Epithelial cell of proximal tubule (primary cell): ENCODE measurements at regions not wholly inside any gene's neighbourhood (a gene's known extent, or its start where the extent isn't known, plus 50 kb on each side); places are given as distances from the start of the nearest gene placed in this dataset.

Experiments used
- DNase-seq: peaks from one replicate; pipeline ENCODE4 v3.0.0-alpha.2; 2011; ENCODE audit warnings: low read depth
- H3K4me3 ChIP-seq: 2 replicates; pipeline ENCODE4 v1.5.1; 2011; ENCODE audit warnings: low read depth, mild to moderate bottlenecking, low read length
- TF ChIP-seq, protein P1 (sequence below): conservative IDR thresholded peaks from 2 replicates; pipeline ENCODE4 v1.5.1; 2012; ENCODE audit warnings: low read depth, mild to moderate bottlenecking, low read length

DNA sequence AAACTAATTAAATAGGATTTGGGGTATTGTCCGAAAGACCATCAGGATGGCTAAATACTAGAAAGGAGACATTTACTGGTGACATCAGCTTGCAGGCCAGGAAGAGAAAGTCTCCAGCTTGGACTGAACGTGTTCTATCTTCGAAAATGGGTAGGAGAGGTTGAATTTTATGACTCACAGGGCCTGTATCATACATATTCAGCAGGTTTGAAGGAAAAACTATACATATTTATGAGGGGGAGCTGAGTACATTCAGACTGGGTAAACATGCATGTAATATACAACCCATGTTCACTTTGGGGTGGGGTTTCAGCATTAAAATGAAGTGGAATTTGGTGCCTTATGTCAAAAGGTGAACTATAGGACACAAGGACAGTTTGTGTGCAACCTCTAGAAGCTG, 129.3 kb upstream of the CRBN start:
- H3K4me3 ChIP-seq, result no peak overlapping the region
- no peak for DNase-seq
- TF ChIP-seq, protein P1, sequence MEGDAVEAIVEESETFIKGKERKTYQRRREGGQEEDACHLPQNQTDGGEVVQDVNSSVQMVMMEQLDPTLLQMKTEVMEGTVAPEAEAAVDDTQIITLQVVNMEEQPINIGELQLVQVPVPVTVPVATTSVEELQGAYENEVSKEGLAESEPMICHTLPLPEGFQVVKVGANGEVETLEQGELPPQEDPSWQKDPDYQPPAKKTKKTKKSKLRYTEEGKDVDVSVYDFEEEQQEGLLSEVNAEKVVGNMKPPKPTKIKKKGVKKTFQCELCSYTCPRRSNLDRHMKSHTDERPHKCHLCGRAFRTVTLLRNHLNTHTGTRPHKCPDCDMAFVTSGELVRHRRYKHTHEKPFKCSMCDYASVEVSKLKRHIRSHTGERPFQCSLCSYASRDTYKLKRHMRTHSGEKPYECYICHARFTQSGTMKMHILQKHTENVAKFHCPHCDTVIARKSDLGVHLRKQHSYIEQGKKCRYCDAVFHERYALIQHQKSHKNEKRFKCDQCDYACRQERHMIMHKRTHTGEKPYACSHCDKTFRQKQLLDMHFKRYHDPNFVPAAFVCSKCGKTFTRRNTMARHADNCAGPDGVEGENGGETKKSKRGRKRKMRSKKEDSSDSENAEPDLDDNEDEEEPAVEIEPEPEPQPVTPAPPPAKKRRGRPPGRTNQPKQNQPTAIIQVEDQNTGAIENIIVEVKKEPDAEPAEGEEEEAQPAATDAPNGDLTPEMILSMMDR, result no peak

DNA sequence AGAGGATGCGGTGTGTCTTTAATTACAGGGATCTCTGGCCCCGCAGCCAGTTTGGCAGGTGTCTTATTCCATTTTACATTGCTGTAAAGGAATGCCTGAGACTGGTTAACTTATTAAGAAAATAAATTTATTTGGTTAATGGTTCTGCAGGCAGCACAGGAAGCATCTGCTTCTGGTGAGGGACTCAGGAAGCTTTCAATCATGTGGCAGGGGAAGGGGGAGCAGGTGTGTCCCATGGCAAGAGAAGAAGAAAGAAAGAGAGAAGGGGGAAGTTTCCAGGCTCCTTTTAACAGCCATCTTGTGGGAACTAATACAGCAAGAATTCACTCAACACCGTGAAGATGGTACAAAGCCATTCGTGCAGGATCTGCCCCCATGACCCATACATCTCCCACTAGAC, 128.0 kb upstream of the CRBN start:
- no peak overlapping the region for H3K4me3 ChIP-seq
- TF ChIP-seq, protein P1, result no peak
- DNase-seq, result no peak

DNA sequence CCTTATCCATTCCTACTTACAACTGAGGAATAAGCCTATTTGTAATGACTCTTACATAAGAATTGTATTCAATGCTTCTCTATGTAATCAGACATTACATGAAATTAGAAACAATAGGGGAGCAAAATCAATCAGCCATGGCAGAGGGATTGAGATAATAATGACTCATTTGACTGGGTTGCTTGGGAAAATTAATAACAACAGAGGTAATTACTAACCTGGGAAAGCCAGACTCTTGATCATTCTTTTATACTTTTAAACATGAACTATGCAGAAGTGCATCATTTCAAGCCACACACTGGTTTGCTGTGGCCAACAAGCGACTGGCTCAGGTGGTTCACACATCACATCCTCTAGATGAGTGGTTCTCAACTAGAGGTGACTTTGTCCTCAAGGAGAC, 126.3 kb upstream of the CRBN start:
- no peak overlapping the region for H3K4me3 ChIP-seq
- TF ChIP-seq, protein P1, result no peak
- peak; percentile 1 for DNase-seq

DNA sequence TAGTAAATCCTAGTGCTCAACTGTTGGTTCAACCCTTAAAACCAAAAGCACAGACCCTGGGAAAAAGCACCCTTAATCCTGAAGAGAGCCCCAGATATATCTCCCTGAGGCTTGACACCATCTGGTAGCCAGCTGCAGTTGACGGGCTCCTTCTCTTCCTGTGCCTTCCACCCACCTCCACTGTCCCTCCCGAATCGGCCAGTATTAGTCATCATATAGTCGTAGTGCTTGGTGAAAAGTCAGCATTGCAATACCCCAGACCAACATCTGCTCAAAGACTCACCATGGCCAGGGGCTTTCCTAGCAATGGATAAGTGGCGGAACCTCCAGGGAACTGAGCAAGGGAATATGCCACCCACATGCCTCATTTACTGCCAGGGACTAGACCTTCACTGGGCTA, 125.6 kb upstream of the CRBN start:
- no peak for DNase-seq
- TF ChIP-seq, protein P1, result no peak

DNA sequence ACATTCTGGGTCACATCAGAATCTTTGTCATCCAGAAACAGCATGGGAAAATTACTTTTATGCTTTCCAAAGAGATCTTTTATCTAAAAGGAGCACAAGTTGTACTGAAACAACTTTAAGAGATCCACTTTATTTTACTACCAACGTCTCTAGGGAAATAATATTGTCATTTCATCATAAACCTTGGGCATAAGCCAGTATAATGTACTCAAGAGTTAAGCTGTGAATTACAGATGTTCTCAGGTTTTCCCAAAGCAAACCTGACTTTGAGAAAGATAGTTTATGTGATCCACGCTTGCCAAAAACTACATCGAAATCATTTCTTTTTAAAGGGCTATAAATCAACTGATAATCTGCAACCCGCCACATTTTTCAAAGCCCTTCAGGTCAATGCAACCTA, 124.1 kb upstream of the CRBN start:
- no peak overlapping the region for H3K4me3 ChIP-seq
- TF ChIP-seq, protein P1, result no peak
- no peak for DNase-seq

More for the DNA sequence above, 125.6 kb upstream of the CRBN start:
- no peak overlapping the region for H3K4me3 ChIP-seq

- TF ChIP-seq, protein P1, result no peak
- no peak for DNase-seq
- no peak overlapping the region for H3K4me3 ChIP-seq
Measured at GRCh38 chr3:3302964-3303363, 123.5 kb upstream of the CRBN start.

DNA sequence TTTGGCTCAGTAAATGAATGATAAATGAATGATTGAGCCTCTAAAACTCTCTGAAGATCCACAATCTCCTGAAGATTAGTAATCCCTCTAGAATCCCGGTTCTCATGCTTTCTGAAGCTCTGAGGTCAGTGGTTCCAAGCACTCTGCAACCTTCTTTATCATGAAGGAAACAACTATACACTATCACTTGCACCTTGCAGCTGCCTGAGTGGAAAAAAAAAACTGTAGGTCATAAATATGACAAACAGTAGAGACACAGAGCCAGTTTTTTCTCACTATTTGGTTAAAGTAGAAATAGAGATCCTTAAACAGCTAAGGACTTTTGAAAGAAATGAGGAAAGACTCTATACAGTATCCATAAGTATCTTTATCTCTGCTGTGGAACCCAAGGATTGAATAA, 122.0 kb upstream of the CRBN start:
- TF ChIP-seq, protein P1, result no peak
- no peak overlapping the region for H3K4me3 ChIP-seq
- DNase-seq, result no peak
